ENCODE measurements at regions not wholly inside any gene's neighbourhood (a gene's known extent, or its start where the extent isn't known, plus 50 kb on each side); places are given as distances from the start of the nearest gene placed in this dataset.

DNA sequence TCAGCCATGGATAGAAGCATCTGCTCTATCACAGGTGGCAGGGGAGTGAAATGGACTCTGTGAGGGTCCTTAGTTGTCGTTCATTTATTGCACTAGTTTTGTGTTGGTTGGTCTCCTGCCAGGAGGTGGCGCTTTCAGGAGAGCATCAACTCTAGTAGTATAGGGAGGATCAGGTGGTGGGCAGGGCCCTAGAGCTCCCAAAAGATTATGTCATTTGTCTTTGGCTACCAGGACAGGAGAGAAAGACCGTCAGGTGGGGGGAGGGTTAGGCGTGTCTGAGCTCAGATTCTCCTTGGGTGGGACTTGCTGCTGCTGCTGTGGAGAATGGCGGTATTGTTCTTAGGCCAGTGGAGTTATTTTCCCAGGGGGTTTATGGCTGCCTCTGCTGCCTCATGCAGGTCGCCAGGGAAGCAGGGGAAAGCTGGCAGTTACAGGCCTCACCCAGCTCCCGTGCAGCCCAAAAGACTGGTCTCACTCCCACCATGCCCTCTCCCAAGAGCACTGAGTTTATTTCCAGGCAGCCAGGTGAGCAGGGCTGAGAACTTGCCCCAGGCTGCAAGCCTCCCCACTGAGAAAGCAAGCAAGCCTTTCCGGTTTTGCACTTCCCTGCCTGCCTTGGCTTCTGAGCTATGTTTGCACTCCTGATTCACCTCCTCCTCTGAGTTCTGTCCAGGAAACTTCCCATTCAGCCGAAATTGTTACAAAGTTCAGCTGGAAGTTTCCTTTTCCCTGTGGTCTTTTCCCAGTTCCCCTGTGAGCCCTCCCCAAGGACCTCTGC, 317.3 kb downstream of the TAF11L14 start:
- H3K27ac ChIP-seq, result no peak overlapping the region
- H3K4me3 ChIP-seq, result no peak overlapping the region
- no peaks in the 10 kb centered on the region for H3K27me3 ChIP-seq
- H3K4me1 ChIP-seq, result no peaks in the 10 kb centered on the region
- TF ChIP-seq CTCF (IDR thresholded peaks at IDR 0.05) (no peak), POLR2A (IDR thresholded peaks at IDR 0.05) (no peak)
- ATAC-seq (no peak), DNase-seq (no peak)
- H3K9me3 ChIP-seq, result no peaks in the 10 kb centered on the region
- intact Hi-C loops (cut with DNase I), result no loop called here
- WGBS, 2 donors, result 60% methylated on average over 6 to 9 of the region's 9 CpGs
- H3K36me3 ChIP-seq (replicated peaks in 1 of 2; ENCODE audit: insufficient read depth in 1 of 2, low read depth in 2 of 2), result no peaks in the 10 kb centered on the region

- DNase-seq, result no peak
- H3K9me3 ChIP-seq, result no peaks in the 10 kb centered on the region
- WGBS, 2 donors, result 56 to 60% methylated on average over 4 of the region's 4 CpGs
- H3K4me1 ChIP-seq, result no peaks in the 10 kb centered on the region
- TF ChIP-seq CTCF (IDR thresholded peaks at IDR 0.05) (no peak), POLR2A (IDR thresholded peaks at IDR 0.05) (no peak)
- H3K27me3 ChIP-seq, result no peaks in the 10 kb centered on the region
- H3K4me3 ChIP-seq, result no peak overlapping the region
- H3K36me3 ChIP-seq (replicated peaks in 1 of 2; ENCODE audit: insufficient read depth in 1 of 2, low read depth in 2 of 2), result no peaks in the 10 kb centered on the region
- intact Hi-C loops (cut with DNase I), result no loop called here
- ATAC-seq, result no peak
- H3K27ac ChIP-seq, result no peak overlapping the region
These were observed 318.0 kb downstream of the TAF11L14 start for GRCh38 chr5:17952231-17952630.

- Histone ChIP-seq H3K4me3 (no peak overlapping the region), H3K4me1 (no peaks in the 10 kb centered on the region), H3K36me3 (replicated peaks in 1 of 2; ENCODE audit: insufficient read depth in 1 of 2, low read depth in 2 of 2) (no peaks in the 10 kb centered on the region), H3K9me3 (peaks cover 0 to 4% (median 0%) of the 10 kb centered on the region in 3 donors), H3K27me3 (no peaks in the 10 kb centered on the region), H3K27ac (no peak overlapping the region)
- no peak for ATAC-seq
- intact Hi-C loops (cut with DNase I), result no loop called here
- no peak for DNase-seq
- TF ChIP-seq POLR2A (IDR thresholded peaks at IDR 0.05), result no peak
- TF ChIP-seq CTCF (IDR thresholded peaks at IDR 0.05), result no peak
- 48 to 65% methylated on average over 2 of the region's 2 CpGs for WGBS, 2 donors
These were observed 329.8 kb downstream of the TAF11L14 start for GRCh38 chr5:17964067-17964466.

- no peaks in the 10 kb centered on the region for H3K36me3 ChIP-seq (replicated peaks in 1 of 2; ENCODE audit: insufficient read depth in 1 of 2, low read depth in 2 of 2)
- H3K27ac ChIP-seq, result no peak overlapping the region
- no peak for ATAC-seq
- no peaks in the 10 kb centered on the region for H3K27me3 ChIP-seq
- H3K9me3 ChIP-seq, result peaks cover 0 to 4% (median 0%) of the 10 kb centered on the region in 3 donors
- no peak for DNase-seq
- H3K4me1 ChIP-seq, result no peaks in the 10 kb centered on the region
- intact Hi-C loops (cut with DNase I), result no loop called here
- no peak overlapping the region for H3K4me3 ChIP-seq
- 61 to 77% methylated on average over 5 of the region's 5 CpGs for WGBS, 2 donors
- TF ChIP-seq POLR2A (IDR thresholded peaks at IDR 0.05), result no peak
- no peak for TF ChIP-seq CTCF (IDR thresholded peaks at IDR 0.05)
These were observed 332.6 kb downstream of the TAF11L14 start for GRCh38 chr5:17966640-17967402.

All from body of pancreas (tissue), 4 donors.